ENCODE measurements at regions not wholly inside any gene's neighbourhood (a gene's known extent, or its start where the extent isn't known, plus 50 kb on each side); places are given as distances from the start of the nearest gene placed in this dataset.

DNA sequence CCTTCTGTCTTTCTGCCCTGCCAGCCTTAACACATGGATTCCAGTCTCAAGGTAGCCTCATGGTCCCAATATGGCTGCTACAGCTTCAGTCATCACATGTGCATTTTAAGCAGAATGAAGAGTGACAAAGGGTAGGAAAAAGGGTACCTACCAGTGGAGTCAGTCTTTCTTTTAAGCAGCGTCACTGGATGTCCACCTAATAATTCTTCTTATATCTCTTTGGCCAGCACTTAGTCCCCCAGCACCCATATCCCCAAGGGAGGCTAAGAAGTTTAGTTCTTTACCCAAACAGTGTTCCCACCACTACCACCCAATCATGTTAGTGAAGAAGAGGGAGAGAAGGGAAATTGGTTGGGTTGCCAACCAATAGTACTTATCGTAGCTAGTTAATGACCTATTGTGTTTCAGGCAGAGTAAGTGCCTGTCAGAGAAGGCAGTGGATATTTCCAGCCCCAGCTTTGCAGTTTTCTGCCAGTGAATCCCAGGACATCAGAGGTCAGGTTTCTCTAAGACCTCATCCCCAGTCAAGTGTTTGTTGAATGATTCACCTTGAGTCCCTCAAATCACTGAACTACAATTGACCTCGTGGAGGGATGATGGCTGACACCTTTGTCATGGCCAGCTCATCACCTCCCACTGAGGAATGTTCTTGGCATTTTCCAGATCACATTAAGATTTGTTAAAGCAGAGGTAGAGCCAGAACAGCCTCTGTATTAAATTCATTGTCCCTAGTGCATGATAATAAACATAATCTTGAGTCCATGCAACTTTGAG is 250.9 kb upstream of the CRY1 start:
- no peak for DNase-seq (ENCODE audit: low read depth)

DNA sequence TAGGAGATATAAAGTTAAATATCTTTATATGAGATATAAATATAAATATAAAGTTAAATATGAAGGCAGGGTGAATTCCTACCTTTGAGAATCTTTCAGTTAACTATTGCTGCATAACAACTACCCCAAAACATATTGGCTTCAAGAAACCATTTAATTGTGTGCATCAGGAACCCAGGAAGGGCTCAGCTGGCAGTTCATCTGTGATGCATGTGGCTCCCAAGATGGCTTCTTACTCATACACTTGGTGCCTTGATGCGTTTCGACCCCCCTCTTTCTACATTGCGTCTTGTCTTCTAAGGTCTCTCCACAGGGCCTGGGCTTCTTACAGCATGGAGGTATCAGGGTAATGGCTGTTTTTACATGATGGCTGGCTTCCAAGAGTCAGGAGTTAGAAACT is 253.9 kb upstream of the CRY1 start:
- no peak for DNase-seq (ENCODE audit: low read depth)

DNA sequence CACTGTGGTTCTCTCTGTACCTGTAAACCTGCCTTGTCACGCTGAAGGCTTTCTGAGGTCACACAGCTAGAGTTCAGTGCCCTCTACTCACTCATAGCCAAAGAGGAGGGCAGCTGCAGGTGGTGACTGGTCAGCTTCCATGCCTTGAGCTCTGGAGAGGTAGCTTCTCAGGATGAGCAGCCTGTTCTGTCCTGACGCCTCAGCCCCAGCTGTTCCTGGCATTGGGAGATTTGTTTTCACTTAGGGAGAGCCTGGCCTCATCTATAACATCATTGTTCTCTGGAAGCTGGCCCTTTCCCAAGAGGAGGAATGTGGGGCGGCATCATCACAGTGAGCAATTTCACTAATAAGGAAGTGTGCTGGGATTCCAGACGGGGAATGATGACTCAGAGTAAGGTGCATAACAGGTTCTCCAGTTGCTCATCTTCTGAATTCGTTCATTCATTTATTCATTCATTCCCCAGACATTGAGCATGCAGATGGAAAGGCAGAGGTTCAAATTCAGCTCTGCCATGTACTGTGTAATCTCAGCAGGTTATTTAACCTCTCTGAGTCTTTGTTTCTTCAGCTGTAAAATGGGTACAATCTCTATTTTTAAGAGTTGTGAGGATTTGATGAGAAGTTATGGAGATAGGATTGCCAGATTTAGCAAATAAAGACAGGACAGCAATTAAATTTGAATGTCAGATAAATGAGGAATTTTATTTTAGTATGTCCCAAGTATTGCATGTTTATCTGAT is 255.8 kb upstream of the CRY1 start:
- DNase-seq (ENCODE audit: low read depth), result no peak

DNA sequence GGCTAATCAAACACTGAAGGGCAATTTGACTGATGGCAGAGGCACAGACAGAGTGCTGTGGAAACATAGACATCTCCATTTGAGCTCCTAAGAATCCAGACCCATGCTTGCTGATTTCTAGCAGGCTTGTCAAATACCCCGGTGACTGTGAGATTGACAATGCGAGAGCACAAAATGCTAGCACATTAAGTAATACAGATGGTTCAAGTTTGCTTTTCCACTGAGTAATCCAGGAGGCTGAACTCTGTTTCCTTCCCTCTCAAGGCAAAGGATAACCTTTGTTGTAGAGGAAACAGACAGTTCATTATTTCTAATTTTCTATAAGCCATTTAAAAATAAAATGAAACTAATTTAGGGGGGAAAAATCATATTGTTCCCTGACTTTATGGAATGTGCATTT is 256.5 kb upstream of the CRY1 start:
- no peak for DNase-seq (ENCODE audit: low read depth)

DNA sequence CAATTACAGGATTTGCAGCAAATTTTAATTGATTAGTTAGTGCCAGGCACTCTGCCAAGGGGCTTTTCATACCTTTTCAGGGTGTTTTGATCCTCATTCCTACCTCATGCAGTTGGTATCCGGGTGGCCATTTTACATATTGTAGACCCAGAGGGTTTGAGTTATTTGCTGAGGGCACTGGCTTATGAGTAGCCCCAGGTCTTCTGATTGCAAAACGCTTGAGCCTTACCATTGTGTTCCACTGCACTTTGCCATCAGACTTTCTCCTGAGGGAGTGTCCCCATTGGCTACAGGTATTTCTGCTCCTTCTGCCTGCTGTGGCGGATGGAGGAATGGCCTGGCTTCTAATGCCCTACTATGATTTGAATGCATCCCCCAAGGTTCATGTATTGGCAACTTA is 257.8 kb upstream of the CRY1 start:
- no peak for DNase-seq (ENCODE audit: low read depth)

DNA sequence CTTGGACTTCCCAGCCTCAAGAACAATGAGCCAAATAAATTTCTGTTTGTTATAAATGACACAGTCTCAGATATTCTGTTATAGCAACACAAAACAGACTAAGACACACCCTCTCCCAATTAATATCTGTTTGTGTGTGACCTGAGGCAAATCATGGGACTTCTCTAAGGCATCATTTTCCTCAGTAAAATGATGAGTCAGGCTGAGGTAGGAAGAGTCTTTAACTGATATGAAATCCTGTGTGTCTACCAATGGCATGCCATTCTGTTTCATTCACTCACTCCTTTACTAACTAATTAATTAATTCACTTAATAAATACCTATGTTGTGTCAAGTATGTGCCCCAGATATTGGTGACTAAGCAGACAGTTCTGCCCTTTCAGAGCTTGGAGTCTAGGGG is 258.4 kb upstream of the CRY1 start:
- DNase-seq (ENCODE audit: low read depth), result no peak

DNA sequence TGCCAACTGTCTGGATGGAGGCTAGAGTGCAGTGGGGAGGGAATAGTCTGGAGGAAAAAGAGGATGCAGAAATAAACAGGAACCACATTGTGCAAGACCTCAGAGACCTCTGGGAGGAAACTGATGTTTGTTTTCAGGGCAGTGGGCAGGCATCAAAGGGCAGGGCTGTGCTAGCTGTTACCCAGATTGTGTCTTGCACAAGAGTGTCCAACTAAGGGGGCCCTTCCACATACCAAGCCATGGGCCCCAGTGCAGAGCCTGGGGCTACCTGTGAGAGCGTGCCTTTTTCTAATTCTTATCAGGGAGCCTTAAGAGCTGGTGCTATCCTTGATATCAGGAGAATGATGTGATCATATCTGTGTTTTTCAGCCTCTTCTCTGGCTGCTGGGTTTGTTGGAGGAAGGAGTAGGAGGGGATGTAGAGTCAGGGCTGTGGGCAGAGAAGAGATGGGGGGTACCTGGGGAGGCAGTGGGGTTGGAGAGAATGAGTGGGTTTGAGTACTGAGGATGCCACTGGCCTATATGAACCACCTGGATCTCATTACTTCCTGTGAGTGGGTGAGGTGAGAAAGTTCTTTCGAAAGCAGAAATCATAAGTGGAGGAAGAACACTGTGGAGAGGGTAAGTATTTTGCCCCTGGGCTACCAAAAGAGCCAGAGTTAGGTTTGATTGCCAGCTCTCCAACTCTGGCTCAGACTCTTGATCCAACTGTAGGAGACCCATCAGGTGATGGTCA is 259.2 kb upstream of the CRY1 start:
- no peak for DNase-seq (ENCODE audit: low read depth)

DNA sequence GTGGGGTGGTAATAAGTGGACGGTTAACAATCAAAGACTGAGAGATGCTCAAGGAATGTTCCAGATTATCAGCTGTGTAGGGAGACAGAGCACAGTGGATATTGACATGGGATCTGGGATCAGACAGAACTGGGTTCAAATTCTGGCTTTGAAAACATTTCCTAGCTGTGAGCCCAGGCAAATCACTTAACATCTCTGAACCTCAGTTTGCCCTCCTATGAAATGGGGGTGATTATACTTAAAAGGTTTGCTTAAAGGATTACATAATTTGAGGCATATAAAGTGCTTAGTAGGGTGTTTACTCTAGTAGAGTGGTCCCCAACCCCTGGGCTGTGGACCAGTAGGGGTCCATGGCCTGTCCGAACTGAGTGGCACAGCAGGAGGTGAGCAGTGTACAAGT is 260.0 kb upstream of the CRY1 start:
- DNase-seq (ENCODE audit: low read depth), result no peak

DNA sequence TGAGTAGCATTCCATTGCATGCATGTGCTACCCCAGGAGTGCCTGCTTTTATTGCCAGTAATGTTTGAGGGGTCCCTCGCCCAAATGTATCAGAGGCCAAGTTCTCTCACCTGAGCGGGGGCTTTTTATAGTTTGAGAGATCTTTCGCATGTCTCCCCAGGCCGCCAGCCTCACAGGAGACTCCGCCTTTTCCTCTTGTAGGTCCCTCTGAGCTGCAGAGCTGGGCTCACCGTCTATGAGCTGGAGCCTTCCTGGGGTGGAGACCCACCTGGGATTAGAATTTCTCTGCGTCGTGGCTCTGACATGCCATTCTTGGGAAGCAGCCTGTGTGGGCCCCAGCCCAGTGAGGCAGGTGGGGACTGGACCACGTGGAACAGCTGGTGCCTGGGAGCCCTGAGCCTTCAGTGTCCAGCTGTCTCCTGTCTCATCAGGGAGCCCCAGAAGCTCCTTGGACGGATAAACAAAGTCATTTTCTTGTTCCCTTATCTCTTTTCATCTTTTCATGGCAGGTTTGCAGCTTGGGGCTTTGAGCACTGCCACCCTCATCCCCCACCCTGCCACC is 261.7 kb upstream of the CRY1 start:
- no peak for DNase-seq (ENCODE audit: low read depth)

DNA sequence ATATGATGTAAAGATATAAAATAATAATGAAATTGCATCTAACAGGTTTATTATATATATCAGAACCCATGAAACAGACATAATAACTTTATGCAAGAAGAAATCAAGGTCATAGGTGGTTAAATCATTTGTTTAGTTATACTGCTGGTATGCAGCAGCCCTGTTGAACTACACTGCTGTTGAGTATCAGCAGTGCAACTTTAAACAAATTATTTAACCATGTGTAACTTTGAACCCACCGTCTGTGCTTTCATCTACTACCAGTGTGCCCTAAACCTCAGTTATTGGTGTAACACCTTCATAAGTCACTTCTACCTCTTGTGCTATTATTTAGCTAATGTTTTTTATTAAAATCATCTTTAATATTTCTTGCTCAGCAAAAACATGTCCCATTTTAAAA is 262.3 kb upstream of the CRY1 start:
- DNase-seq (ENCODE audit: low read depth), result no peak

DNA sequence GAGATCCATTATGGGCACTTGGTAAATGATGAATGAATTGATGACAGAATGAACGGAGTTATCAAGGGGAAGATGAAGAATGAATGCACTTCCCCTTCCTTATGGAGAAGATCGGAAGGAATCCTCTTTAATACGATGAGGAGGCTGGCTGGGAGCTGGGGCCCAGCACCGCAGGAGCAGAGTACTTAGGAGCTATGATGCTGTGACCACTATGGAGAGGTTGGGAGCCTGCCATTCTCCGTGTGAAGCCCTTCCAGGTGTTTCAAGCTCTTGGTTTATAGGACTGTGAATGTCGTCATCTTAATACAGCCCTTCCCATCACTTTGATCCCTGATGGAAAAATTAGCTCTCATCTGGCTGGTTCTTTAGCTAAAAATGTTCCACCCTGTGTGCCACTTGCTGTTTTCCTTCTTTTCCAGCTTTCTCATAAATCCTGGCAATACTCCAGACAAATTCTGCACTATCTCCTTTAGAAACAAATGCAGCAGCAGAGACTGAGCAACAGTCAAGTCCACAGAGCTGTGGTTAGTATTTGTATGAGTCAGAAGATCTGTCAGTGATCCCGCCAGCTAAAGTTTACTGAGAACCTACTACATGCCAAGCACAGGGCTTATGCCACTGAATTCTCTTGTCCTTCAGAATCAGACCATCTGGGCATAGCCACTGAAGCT is 263.1 kb upstream of the CRY1 start:
- no peak for DNase-seq (ENCODE audit: low read depth)

DNA sequence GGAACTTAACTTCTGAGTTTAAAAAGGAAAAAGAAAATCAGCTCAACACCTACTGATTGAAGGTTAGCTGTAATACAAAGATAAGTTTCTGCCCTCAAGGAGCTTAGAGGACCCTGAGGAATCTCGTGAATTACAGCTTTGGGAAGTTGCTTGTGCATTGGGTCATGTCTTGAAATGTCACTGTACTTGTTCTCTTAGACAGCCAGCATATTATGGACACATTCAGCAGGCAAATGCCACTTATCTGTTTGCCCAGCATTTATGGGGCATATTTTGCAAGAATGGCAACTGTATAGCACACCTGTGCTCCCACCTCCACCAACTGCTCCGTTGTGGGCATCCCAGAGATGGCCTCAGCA is 263.6 kb upstream of the CRY1 start:
- DNase-seq (ENCODE audit: low read depth), result no peak

DNA sequence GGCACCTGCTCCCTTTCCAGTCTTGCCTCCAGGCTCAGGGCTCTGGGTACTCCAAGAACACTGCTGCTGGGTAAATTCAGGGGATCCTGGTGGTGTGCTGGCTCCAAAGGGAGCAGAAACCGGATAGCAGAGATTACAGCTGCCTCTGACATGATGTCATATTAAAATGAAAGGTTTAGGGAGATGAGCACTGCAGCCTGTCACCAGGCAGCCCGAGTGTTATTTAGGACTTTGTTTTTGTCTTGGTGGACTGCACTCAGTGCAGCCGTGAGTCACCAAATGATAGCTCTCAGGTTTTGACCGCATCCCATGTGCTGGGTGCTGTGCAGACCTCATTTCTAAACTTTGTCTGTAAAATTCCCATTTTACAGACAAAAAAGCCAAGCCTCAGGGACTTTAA is 266.0 kb upstream of the CRY1 start:
- DNase-seq (ENCODE audit: low read depth), result no peak

DNA sequence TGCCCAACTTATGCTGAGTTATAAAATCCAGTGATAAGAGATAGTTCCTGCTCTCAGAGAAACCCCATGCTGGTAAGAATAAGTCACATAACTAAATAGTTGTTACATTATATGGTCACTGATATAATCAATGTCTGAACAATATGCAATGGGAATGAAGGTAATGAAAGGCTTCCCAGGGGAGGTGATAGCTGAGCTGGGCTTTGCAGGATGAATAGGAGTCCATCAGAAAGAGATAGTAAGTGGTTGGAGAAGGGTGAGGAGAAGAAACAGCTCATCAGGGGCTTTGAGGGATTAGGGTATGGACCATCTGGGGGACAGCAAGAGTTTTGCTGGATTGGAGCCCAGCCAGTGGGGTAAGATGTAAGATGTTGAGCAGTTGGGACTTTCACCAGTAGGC is 266.7 kb upstream of the CRY1 start:
- no peak for DNase-seq (ENCODE audit: low read depth)

DNA sequence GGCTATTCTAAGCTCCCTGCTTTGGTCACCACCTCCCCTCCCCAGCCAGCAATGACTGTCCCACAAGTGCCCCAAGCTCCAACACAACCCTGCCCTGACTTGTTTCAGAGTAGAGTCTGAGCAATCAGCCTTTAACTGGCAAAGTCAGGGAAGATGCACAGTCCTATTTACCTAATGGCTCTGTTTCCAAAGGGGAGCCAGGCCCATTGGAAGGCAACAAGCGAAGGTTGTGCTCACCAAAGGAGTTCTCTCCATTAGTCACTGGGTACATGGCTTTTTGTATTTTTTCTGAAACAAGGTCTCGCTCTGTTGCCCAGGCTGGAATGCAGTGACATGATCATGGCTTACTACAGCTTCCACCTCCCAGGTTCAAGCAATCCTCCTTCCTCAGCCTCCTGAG is 267.1 kb upstream of the CRY1 start:
- DNase-seq (ENCODE audit: low read depth), result no peak

DNA sequence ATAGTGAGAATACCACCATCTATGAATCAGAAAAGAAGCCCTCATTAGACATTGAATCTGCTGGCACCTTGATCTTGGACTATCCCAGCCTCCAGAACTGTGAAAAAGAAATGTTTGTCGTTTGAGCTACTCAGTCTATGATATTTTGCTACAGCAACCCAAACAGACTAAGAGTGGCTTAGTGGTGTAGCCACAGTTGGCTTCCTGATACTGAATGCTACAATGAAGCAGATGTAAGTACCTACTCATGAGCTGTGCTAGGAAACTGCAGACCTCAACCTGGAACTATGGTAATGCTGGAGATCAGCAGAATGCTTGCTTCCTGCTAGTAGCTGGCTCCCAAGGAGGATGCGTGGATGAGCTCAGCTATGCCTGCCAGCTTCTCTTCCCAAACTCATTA is 268.6 kb upstream of the CRY1 start:
- DNase-seq (ENCODE audit: low read depth), result no peak

DNA sequence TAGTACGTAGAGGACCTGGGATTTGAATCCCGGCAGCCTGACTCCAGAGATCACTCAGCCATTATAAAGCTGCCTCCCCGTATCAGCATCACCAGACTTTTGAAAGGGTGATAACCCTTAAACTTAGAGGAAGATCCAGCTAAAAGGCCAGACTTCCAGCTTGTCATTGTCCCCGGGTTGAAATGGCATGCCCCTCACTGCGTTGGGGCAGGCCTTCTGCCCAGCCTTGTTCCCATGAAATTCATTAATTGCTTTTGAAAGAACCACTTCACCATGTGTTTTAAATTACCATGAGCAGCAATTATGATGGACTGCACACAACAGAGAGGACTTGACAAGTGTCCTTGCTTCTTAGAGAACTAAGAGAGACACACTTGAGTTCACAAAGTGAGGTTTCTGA is 269.6 kb upstream of the CRY1 start:
- DNase-seq (ENCODE audit: low read depth), result no peak

DNA sequence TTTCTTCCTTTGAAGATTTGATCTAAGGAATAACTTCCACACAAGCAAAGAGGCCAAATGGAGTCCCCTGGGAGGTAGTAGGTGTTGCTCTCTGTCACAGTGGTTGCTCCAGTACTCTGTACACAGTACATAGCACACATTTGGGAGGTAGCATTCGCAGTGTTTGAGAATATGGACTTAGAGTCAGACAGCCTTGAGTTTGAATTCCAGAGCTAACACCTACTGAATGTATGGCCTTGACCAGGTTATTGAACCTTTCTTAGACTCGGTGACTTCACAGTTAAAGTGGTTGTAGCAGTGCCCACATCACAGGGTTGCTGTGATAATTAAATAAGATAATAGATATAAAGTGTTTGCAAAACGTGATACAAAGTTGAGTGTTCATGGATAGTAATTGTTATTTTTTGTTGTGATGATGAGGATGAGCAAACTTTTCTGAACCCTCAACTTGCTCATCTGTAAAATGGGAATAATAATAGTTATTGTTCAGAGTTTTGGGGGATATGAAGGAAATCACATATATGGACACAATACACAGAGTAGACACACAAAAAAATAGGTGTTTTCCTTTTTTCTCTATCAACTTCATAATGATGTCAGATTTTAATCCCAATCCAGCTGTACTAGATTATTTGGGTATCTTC is 271.6 kb upstream of the CRY1 start:
- DNase-seq (ENCODE audit: low read depth), result no peak

DNA sequence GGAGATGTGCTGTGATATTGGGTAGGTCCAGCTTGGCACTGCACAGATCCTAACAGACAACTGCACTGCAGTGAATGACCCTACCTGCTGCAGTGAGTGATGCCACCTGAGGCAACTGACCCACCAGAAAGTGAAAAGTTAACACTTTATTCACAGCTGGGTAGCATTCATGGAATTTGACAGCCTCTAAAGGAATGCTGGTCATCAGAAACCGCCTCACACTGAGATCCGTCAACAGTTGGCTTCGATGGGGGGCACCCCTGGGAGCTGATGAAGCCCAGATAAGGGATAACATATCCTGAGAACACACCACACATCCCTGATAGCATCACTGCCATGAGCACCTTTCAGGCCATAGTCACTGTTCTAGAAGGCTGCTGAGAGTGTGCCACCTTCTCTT is 272.4 kb upstream of the CRY1 start:
- DNase-seq (ENCODE audit: low read depth), result no peak

DNA sequence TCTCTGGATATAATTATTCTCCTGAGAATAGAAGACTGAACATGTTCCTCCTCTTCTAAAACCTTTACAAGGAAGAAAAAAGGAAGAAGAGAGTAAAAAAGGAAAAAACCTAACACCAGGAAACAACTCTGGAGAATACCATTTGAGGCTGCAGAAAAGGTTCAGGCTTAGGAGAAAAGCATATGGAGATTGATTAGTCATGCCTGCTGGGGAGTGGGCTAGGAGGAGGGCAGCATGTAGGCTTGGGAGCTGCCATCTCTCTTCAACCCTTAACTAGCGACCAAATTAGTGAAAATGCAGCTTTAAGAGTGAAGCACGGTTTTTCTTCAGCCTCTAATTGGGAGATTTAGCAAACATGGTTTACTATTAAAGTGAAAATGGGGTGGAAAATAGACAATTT is 273.0 kb upstream of the CRY1 start:
- no peak for DNase-seq (ENCODE audit: low read depth)

DNA sequence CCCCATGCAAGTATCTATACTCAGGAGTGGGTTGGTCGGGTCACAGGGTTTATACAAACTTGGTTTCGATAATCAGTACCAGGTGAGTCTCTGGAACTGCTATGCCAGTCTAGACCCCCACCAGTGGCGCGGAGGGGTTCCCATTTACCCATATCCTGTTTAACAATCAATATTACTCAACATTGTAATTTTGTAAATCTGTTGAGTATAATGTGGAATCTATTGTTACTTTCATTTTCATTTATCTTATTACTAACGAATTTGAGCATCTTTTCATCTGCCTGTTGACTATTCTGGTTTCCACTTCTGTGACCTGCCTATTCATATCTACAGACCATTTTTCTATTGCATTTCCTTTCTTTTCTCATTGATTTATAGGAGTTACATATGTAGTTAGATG is 275.2 kb upstream of the CRY1 start:
- DNase-seq (ENCODE audit: low read depth), result no peak

DNA sequence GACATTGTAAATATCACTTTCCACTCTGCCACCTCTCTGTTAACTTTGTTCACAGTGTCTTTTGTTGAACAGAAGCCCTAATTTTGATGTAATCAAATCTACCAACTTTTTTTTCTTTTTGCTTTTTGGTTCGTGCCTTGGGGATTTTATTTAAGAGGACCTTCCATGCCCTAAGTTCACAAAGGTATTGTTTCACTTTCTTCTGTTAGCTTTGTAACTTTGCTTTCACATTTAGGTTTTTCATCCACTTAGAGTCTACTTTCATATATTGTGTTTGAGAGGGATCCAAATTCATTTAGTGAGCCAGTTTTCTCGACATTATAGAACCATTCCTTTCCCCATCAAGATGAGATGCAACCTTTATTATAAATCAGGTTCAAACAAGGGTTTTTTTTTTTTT is 275.7 kb upstream of the CRY1 start:
- DNase-seq (ENCODE audit: low read depth), result no peak
